ENCODE measurements at regions not wholly inside any gene's neighbourhood (a gene's known extent, or its start where the extent isn't known, plus 50 kb on each side); places are given as distances from the start of the nearest gene placed in this dataset.

GRCh38 chr10:110373857-110374654 lies 69.3 kb upstream of the SMNDC1 start:
- no peak for DNase-seq (ENCODE audit: low read depth, low spot score)

GRCh38 chr10:110375121-110375520 lies 70.4 kb upstream of the SMNDC1 start:
- DNase-seq (ENCODE audit: low read depth, low spot score), result no peak

- no peak for DNase-seq (ENCODE audit: low read depth, low spot score)
Measured at GRCh38 chr10:110376021-110376766, 71.5 kb upstream of the SMNDC1 start.

GRCh38 chr10:110376767-110377160 lies 72.0 kb upstream of the SMNDC1 start:
- DNase-seq (ENCODE audit: low read depth, low spot score), result no peak

- DNase-seq (ENCODE audit: low read depth, low spot score), result no peak
Measured at GRCh38 chr10:110378006-110378405, 73.3 kb upstream of the SMNDC1 start.

GRCh38 chr10:110378533-110379108 lies 73.9 kb upstream of the SMNDC1 start:
- DNase-seq (ENCODE audit: low read depth, low spot score), result no peak

GRCh38 chr10:110379831-110380230 lies 75.1 kb upstream of the SMNDC1 start:
- DNase-seq (ENCODE audit: low read depth, low spot score), result no peak

- DNase-seq (ENCODE audit: low read depth, low spot score), result no peak
Measured at GRCh38 chr10:110380293-110380692, 75.6 kb upstream of the SMNDC1 start.

- no peak for DNase-seq (ENCODE audit: low read depth, low spot score)
Measured at GRCh38 chr10:110382695-110383094, 78.0 kb upstream of the SMNDC1 start.

- no peak for DNase-seq (ENCODE audit: low read depth, low spot score)
Measured at GRCh38 chr10:110387617-110387982, 82.9 kb upstream of the SMNDC1 start.

GRCh38 chr10:110387983-110388686 lies 83.4 kb upstream of the SMNDC1 start:
- no peak for DNase-seq (ENCODE audit: low read depth, low spot score)

GRCh38 chr10:110388687-110389052 lies 84.0 kb upstream of the SMNDC1 start:
- no peak for DNase-seq (ENCODE audit: low read depth, low spot score)

- no peak for DNase-seq (ENCODE audit: low read depth, low spot score)
Measured at GRCh38 chr10:110389255-110389654, 84.5 kb upstream of the SMNDC1 start.

GRCh38 chr10:110391541-110391940 lies 86.8 kb upstream of the SMNDC1 start:
- DNase-seq (ENCODE audit: low read depth, low spot score), result no peak

- DNase-seq (ENCODE audit: low read depth, low spot score), result no peak
Measured at GRCh38 chr10:110392121-110392520, 87.4 kb upstream of the SMNDC1 start.

GRCh38 chr10:110392868-110393740 lies 88.4 kb upstream of the SMNDC1 start:
- DNase-seq (ENCODE audit: low read depth, low spot score), result no peak

GRCh38 chr10:110393866-110394265 lies 89.1 kb upstream of the SMNDC1 start:
- DNase-seq (ENCODE audit: low read depth, low spot score), result no peak

- no peak for DNase-seq (ENCODE audit: low read depth, low spot score)
Measured at GRCh38 chr10:110394296-110394695, 89.6 kb upstream of the SMNDC1 start.

- no peak for DNase-seq (ENCODE audit: low read depth, low spot score)
Measured at GRCh38 chr10:110394898-110395297, 90.2 kb upstream of the SMNDC1 start.

- DNase-seq (ENCODE audit: low read depth, low spot score), result peak; percentile 86
Measured at GRCh38 chr10:110395350-110396283, 90.9 kb upstream of the SMNDC1 start.
